Chondrocyte (in vitro differentiated cells): ENCODE measurements at regions not wholly inside any gene's neighbourhood (a gene's known extent, or its start where the extent isn't known, plus 50 kb on each side); places are given as distances from the start of the nearest gene placed in this dataset.

ENCODE experiments used
- DNase-seq: peaks from one replicate; pipeline ENCODE4 v3.0.0; 2021; ENCODE audit warnings: mixed read lengths, low spot score
- H3K27ac Mint-ChIP-seq: one replicate; pipeline ENCODE4 v1.8.0; 2021; ENCODE audit warnings: mild to moderate bottlenecking, moderate library complexity, mixed read lengths; ENCODE audit not compliant: unreplicated experiment
- H3K27me3 Mint-ChIP-seq: 2 replicates; pipeline ENCODE4 v1.8.0; 2021; ENCODE audit warnings: low read depth, mixed read lengths
- H3K36me3 Mint-ChIP-seq: 2 replicates; pipeline ENCODE4 v1.8.0; 2021; ENCODE audit warnings: low read depth, mixed read lengths
- H3K4me1 Mint-ChIP-seq: 2 replicates; pipeline ENCODE4 v1.8.0; 2021; ENCODE audit warnings: low read depth, mild to moderate bottlenecking, mixed read lengths
- H3K4me3 Mint-ChIP-seq: one replicate; pipeline ENCODE4 v1.8.0; 2021; ENCODE audit warnings: mild to moderate bottlenecking, moderate library complexity, mixed read lengths; ENCODE audit not compliant: unreplicated experiment
- H3K9me3 Mint-ChIP-seq: 2 replicates; pipeline ENCODE4 v1.8.0; 2021; ENCODE audit warnings: low read depth, mixed read lengths
- CTCF ChIP-seq: fragments of 200-600 bp; sonication (generic); IDR thresholded peaks from 2 replicates; pipeline ENCODE4 v1.5.0; 2021; ENCODE audit warnings: antibody characterized with exemption, mild to moderate bottlenecking, moderate library complexity

- H3K27ac Mint-ChIP-seq = no peak overlapping the region
- H3K4me3 Mint-ChIP-seq = no peak overlapping the region
- no peaks in the 10 kb centered on the region for H3K4me1 Mint-ChIP-seq
- no peak for DNase-seq
- TF ChIP-seq CTCF = no peak
- H3K36me3 Mint-ChIP-seq = peaks cover 1% of the 10 kb centered on the region
- no peaks in the 10 kb centered on the region for H3K9me3 Mint-ChIP-seq
- no peaks in the 10 kb centered on the region for H3K27me3 Mint-ChIP-seq
These were observed 205.3 kb downstream of the PRL start for GRCh38 chr6:22091424-22091948.

GRCh38 chr6:22095836-22096235, 201.0 kb downstream of the PRL start:
- Mint-ChIP-seq H3K4me1 (peaks cover 2% of the 10 kb centered on the region), H3K27me3 (no peaks in the 10 kb centered on the region), H3K9me3 (no peaks in the 10 kb centered on the region), H3K27ac (no peak overlapping the region), H3K4me3 (no peak overlapping the region), H3K36me3 (peaks cover 1% of the 10 kb centered on the region)
- DNase-seq = no peak
- no peak for TF ChIP-seq CTCF

- Mint-ChIP-seq H3K4me3 (no peak overlapping the region), H3K9me3 (no peaks in the 10 kb centered on the region), H3K27ac (no peak overlapping the region), H3K36me3 (peaks cover 1% of the 10 kb centered on the region), H3K27me3 (no peaks in the 10 kb centered on the region), H3K4me1 (peaks cover 6% of the 10 kb centered on the region)
- no peak for DNase-seq
- TF ChIP-seq CTCF = no peak
These were observed 198.2 kb downstream of the PRL start for GRCh38 chr6:22098601-22099031.

GRCh38 chr6:22099231-22099630, 197.6 kb downstream of the PRL start:
- no peak overlapping the region for H3K4me3 Mint-ChIP-seq
- H3K27ac Mint-ChIP-seq = no peak overlapping the region
- DNase-seq = no peak
- H3K27me3 Mint-ChIP-seq = no peaks in the 10 kb centered on the region
- no peaks in the 10 kb centered on the region for H3K9me3 Mint-ChIP-seq
- H3K4me1 Mint-ChIP-seq = peaks cover 6% of the 10 kb centered on the region
- H3K36me3 Mint-ChIP-seq = peaks cover 1% of the 10 kb centered on the region
- no peak for TF ChIP-seq CTCF

- Mint-ChIP-seq H3K36me3 (no peaks in the 10 kb centered on the region), H3K27ac (no peak overlapping the region), H3K27me3 (no peaks in the 10 kb centered on the region), H3K4me3 (no peak overlapping the region), H3K9me3 (no peaks in the 10 kb centered on the region), H3K4me1 (peaks cover 6% of the 10 kb centered on the region)
- no peak for DNase-seq
- no peak for TF ChIP-seq CTCF
These were observed 196.9 kb downstream of the PRL start for GRCh38 chr6:22099923-22100322.
